ENCODE measurements at regions not wholly inside any gene's neighbourhood (a gene's known extent, or its start where the extent isn't known, plus 50 kb on each side); places are given as distances from the start of the nearest gene placed in this dataset.

GRCh38 chr6:140372064-140372463 lies 997.6 kb upstream of the CITED2 start:
- no peaks in the 10 kb centered on the region for H3K36me3 Mint-ChIP-seq (ENCODE audit: low read depth)
- ATAC-seq (ENCODE audit: low read depth) (no peak), DNase-seq (no peak)
- H3K27ac Mint-ChIP-seq = no peak overlapping the region
- no peak overlapping the region for H3K4me3 Mint-ChIP-seq
- H3K27me3 Mint-ChIP-seq = no peaks in the 10 kb centered on the region
- ChIA-PET CTCF (no interaction called here), POLR2A (no interaction called here)
- no peaks in the 10 kb centered on the region for H3K9me3 Mint-ChIP-seq
- no peak for TF ChIP-seq CTCF (IDR thresholded peaks at IDR 0.05)
- H3K4me1 Mint-ChIP-seq = no peaks in the 10 kb centered on the region
- intact Hi-C loops (cut with micrococcal nuclease) = no loop called here

- no peak for TF ChIP-seq CTCF (IDR thresholded peaks at IDR 0.05)
- intact Hi-C loops (cut with micrococcal nuclease) = no loop called here
- CTCF ChIA-PET = no interaction called here
- no peak overlapping the region for H3K4me3 Mint-ChIP-seq
- no peaks in the 10 kb centered on the region for H3K9me3 Mint-ChIP-seq
- no peaks in the 10 kb centered on the region for H3K36me3 Mint-ChIP-seq (ENCODE audit: low read depth)
- POLR2A ChIA-PET = no interaction called here
- ATAC-seq (ENCODE audit: low read depth) (no peak), DNase-seq (no peak)
- no peaks in the 10 kb centered on the region for H3K4me1 Mint-ChIP-seq
- H3K27me3 Mint-ChIP-seq = no peaks in the 10 kb centered on the region
- H3K27ac Mint-ChIP-seq = no peak overlapping the region
Observed at GRCh38 chr6:140370976-140371870, 996.8 kb upstream of the CITED2 start.

DNA sequence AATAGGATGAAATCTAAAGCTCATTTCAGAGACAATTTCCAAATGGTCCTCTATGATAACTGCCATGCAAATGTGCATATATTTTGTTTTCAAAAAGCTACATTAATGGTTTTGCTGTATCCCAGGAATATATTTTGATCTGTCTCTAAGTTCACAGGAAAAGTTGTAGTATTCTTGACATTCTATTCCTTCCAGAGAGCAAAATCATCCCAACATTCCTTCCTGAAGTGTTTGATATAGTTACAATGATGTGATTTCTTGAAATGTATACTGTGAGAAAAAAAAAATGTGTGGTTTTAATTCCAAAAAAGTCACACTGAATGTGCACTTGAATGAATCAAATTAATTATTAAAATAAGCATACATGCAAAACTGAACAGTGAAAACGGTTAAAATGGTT lies 996.0 kb upstream of the CITED2 start:
- Mint-ChIP-seq H3K36me3 (ENCODE audit: low read depth) (no peaks in the 10 kb centered on the region), H3K9me3 (peaks cover 3% of the 10 kb centered on the region), H3K27me3 (no peaks in the 10 kb centered on the region), H3K4me3 (no peak overlapping the region), H3K4me1 (no peaks in the 10 kb centered on the region), H3K27ac (no peak overlapping the region)
- DNase-seq (no peak), ATAC-seq (ENCODE audit: low read depth) (no peak)
- TF ChIP-seq CTCF (IDR thresholded peaks at IDR 0.05) = no peak
- ChIA-PET POLR2A (no interaction called here), CTCF (no interaction called here)
- intact Hi-C loops (cut with micrococcal nuclease) = no loop called here

GRCh38 chr6:140366991-140367390 lies 992.5 kb upstream of the CITED2 start:
- intact Hi-C loops (cut with micrococcal nuclease) = no loop called here
- ChIA-PET POLR2A (no interaction called here), CTCF (no interaction called here)
- no peaks in the 10 kb centered on the region for H3K4me1 Mint-ChIP-seq
- no peak for ATAC-seq (ENCODE audit: low read depth)
- TF ChIP-seq CTCF (IDR thresholded peaks at IDR 0.05) = no peak
- H3K27ac Mint-ChIP-seq = no peak overlapping the region
- H3K27me3 Mint-ChIP-seq = no peaks in the 10 kb centered on the region
- no peak overlapping the region for H3K4me3 Mint-ChIP-seq
- peaks cover 7% of the 10 kb centered on the region for H3K9me3 Mint-ChIP-seq
- H3K36me3 Mint-ChIP-seq (ENCODE audit: low read depth) = no peaks in the 10 kb centered on the region
- DNase-seq = no peak

DNA sequence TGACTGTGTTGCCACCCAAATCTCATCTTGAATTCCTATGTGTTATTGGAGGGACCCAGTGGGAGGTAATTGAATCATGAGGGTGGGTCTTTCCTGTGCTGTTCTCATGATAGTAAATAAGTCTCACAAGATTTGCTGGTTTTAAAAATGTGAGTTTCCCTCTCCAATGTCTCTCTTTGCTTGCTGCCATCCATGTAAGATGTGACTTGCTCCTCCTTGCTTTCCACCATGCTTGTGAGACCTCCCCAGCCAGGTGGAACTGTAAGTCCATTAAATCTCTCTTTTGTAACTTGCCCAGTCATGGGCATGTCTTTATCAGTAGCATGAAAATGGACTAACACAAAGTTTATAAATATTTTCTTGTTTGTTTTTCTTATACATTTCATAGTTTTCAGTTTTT lies 990.5 kb upstream of the CITED2 start:
- POLR2A ChIA-PET = no interaction called here
- ATAC-seq (ENCODE audit: low read depth) (no peak), DNase-seq (no peak)
- Mint-ChIP-seq H3K36me3 (ENCODE audit: low read depth) (no peaks in the 10 kb centered on the region), H3K27me3 (no peaks in the 10 kb centered on the region), H3K4me3 (no peak overlapping the region), H3K9me3 (peaks cover 7% of the 10 kb centered on the region), H3K27ac (no peak overlapping the region), H3K4me1 (no peaks in the 10 kb centered on the region)
- CTCF ChIA-PET = no interaction called here
- intact Hi-C loops (cut with micrococcal nuclease) = no loop called here
- no peak for TF ChIP-seq CTCF (IDR thresholded peaks at IDR 0.05)
